ENCODE measurements at regions not wholly inside any gene's neighbourhood (a gene's known extent, or its start where the extent isn't known, plus 50 kb on each side); places are given as distances from the start of the nearest gene placed in this dataset.

GRCh38 chr1:209414803-209415329 lies 168.6 kb upstream of the CAMK1G start:
- Mint-ChIP-seq H3K9me3 (no peaks in the 10 kb centered on the region), H3K27me3 (ENCODE audit: insufficient read depth, low read depth, poor library complexity) (peaks cover 29% of the 10 kb centered on the region), H3K36me3 (ENCODE audit: low read depth) (no peaks in the 10 kb centered on the region), H3K27ac (no peak overlapping the region), H3K4me1 (peaks cover 33% of the 10 kb centered on the region), H3K4me3 (no peak overlapping the region)
- TF ChIP-seq EZH2phosphoT487 (IDR thresholded peaks at IDR 0.05; ENCODE audit: unreplicated experiment) (no peak), JUNB (IDR thresholded peaks at IDR 0.05; ENCODE audit: unreplicated experiment) (no peak), ZNF114 (CRISPR knock-in tag; IDR thresholded peaks at IDR 0.05) (no peak), ZNF462 (CRISPR knock-in tag; IDR thresholded peaks at IDR 0.05) (no peak), POLR2AphosphoS5 (IDR thresholded peaks at IDR 0.05; ENCODE audit: low read depth) (no peak), STAT1 (IDR thresholded peaks at IDR 0.05; ENCODE audit: unreplicated experiment) (no peak), NANOG (IDR thresholded peaks at IDR 0.05; ENCODE audit: borderline replicate concordance) (no peak), REST (IDR thresholded peaks at IDR 0.05; ENCODE audit: unreplicated experiment) (no peak)
- TF ChIP-seq, protein P1, sequence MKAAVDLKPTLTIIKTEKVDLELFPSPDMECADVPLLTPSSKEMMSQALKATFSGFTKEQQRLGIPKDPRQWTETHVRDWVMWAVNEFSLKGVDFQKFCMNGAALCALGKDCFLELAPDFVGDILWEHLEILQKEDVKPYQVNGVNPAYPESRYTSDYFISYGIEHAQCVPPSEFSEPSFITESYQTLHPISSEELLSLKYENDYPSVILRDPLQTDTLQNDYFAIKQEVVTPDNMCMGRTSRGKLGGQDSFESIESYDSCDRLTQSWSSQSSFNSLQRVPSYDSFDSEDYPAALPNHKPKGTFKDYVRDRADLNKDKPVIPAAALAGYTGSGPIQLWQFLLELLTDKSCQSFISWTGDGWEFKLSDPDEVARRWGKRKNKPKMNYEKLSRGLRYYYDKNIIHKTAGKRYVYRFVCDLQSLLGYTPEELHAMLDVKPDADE (IDR thresholded peaks at IDR 0.05) = no peak
- TF ChIP-seq, protein P2, sequence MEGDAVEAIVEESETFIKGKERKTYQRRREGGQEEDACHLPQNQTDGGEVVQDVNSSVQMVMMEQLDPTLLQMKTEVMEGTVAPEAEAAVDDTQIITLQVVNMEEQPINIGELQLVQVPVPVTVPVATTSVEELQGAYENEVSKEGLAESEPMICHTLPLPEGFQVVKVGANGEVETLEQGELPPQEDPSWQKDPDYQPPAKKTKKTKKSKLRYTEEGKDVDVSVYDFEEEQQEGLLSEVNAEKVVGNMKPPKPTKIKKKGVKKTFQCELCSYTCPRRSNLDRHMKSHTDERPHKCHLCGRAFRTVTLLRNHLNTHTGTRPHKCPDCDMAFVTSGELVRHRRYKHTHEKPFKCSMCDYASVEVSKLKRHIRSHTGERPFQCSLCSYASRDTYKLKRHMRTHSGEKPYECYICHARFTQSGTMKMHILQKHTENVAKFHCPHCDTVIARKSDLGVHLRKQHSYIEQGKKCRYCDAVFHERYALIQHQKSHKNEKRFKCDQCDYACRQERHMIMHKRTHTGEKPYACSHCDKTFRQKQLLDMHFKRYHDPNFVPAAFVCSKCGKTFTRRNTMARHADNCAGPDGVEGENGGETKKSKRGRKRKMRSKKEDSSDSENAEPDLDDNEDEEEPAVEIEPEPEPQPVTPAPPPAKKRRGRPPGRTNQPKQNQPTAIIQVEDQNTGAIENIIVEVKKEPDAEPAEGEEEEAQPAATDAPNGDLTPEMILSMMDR (conservative IDR thresholded peaks at IDR 0.05; ENCODE audit: low read depth in 2 of 2) = no peak
- no peak overlapping the region for H3K27ac ChIP-seq (ENCODE audit: low read depth)
- H3K27me3 ChIP-seq (ENCODE audit: insufficient read depth) = no peaks in the 10 kb centered on the region; the same call in 1 of the 2 replicates
- H3K9me2 ChIP-seq (ENCODE audit: insufficient read depth) = peaks cover 38% of the 10 kb centered on the region
- H3K4me2 ChIP-seq = no peak overlapping the region
- H3F3A ChIP-seq (replicated peaks; ENCODE audit: low read depth) = no peaks in the 10 kb centered on the region
- no peaks in the 10 kb centered on the region for H4K20me1 ChIP-seq (replicated peaks; ENCODE audit: insufficient read depth)
- no peak overlapping the region for H3K4me3 ChIP-seq
- no peaks in the 10 kb centered on the region for H3K79me2 ChIP-seq (replicated peaks; ENCODE audit: insufficient read depth)
- H2AFZ ChIP-seq = no peak overlapping the region
- ATAC-seq = peak; percentile 58
- peak; percentile 21 for DNase-seq (ENCODE audit: low spot score)
- peaks cover 9% of the 10 kb centered on the region for H3K4me1 ChIP-seq (ENCODE audit: insufficient read depth)
- no peaks in the 10 kb centered on the region for H3K36me3 ChIP-seq (ENCODE audit: insufficient read depth)

All from GM23338 (cell line).